ENCODE measurements at regions not wholly inside any gene's neighbourhood (a gene's known extent, or its start where the extent isn't known, plus 50 kb on each side); places are given as distances from the start of the nearest gene placed in this dataset.
A peak's percentile ranks its signal among the peaks of the same experiment; 100 is the strongest.
"Not testable (repeated sequence)": the region's sequence is repeated elsewhere in the genome, so short reads cannot be mapped to it uniquely, and the experiment has no call there.

- no peaks in the 10 kb centered on the region for H3K9me3 ChIP-seq
- no peaks in the 10 kb centered on the region for H3K36me3 ChIP-seq (replicated peaks)
- peaks cover 7% of the 10 kb centered on the region for H3K4me1 ChIP-seq
- peak; percentile 48 to 78 for DNase-seq (ENCODE audit: low spot score in 2 of 2)
- no peaks in the 10 kb centered on the region for H3K27me3 ChIP-seq (ENCODE audit: low read depth)
- no peak overlapping the region for H3K4me3 ChIP-seq
- in situ Hi-C loops (cut with MboI; ENCODE audit: low sequenced_read_pairs): no loop called here
Measured at GRCh38 chr3:161689584-161690298, 193.1 kb downstream of the OTOL1 start.

- no peak for DNase-seq (ENCODE audit: low spot score in 2 of 2)
- Histone ChIP-seq H3K27me3 (ENCODE audit: low read depth) (no peaks in the 10 kb centered on the region), H3K4me1 (peaks cover 7% of the 10 kb centered on the region), H3K4me3 (no peak overlapping the region), H3K36me3 (replicated peaks) (no peaks in the 10 kb centered on the region), H3K9me3 (no peaks in the 10 kb centered on the region)
- in situ Hi-C loops (cut with MboI; ENCODE audit: low sequenced_read_pairs): no loop called here
Measured at GRCh38 chr3:161690299-161690620, 193.7 kb downstream of the OTOL1 start.

- no peaks in the 10 kb centered on the region for H3K27me3 ChIP-seq (ENCODE audit: low read depth)
Measured at GRCh38 chr3:161691677-161692076, 195.1 kb downstream of the OTOL1 start.

GRCh38 chr3:161694682-161695564, 198.3 kb downstream of the OTOL1 start:
- Histone ChIP-seq H3K36me3 (replicated peaks) (no peaks in the 10 kb centered on the region), H3K4me3 (no peak overlapping the region), H3K4me1 (peaks cover 10% of the 10 kb centered on the region), H3K27me3 (ENCODE audit: low read depth) (no peaks in the 10 kb centered on the region), H3K9me3 (no peaks in the 10 kb centered on the region)
- DNase-seq (ENCODE audit: low spot score in 2 of 2): no peak
- in situ Hi-C loops (cut with MboI; ENCODE audit: low sequenced_read_pairs): no loop called here

More at GRCh38 chr3:161691677-161692076, 195.1 kb downstream of the OTOL1 start:
- no peak for DNase-seq (ENCODE audit: low spot score in 2 of 2)
- in situ Hi-C loops (cut with MboI; ENCODE audit: low sequenced_read_pairs): no loop called here
- H3K4me1 ChIP-seq: peaks cover 7% of the 10 kb centered on the region
- no peaks in the 10 kb centered on the region for H3K36me3 ChIP-seq (replicated peaks)
- no peak overlapping the region for H3K4me3 ChIP-seq
- no peaks in the 10 kb centered on the region for H3K9me3 ChIP-seq

DNA sequence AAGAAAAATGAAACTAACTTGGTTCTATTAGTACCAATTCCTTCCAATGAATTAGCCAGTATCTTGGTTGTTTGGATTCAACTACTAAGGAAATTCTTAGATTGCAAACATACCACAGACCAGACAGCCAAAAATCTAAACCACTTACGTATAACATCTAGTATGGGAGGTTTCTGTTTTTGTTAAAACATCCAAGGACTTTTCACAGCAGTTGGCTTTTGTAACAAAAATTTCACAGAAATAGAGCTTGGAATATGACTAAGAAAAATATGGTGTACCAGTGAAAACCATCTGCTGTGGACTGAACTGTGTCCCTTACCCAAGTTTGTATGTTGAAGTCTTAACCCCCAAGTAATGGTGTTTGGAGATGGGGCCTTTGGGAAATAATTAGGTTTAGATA, 199.2 kb downstream of the OTOL1 start:
- Histone ChIP-seq H3K4me3 (no peak overlapping the region), H3K36me3 (replicated peaks) (no peaks in the 10 kb centered on the region), H3K27me3 (ENCODE audit: low read depth) (no peaks in the 10 kb centered on the region), H3K4me1 (peaks cover 6% of the 10 kb centered on the region; the same call in 1 of the 2 replicates), H3K9me3 (no peaks in the 10 kb centered on the region)
- in situ Hi-C loops (cut with MboI; ENCODE audit: low sequenced_read_pairs): no loop called here
- DNase-seq (ENCODE audit: low spot score in 2 of 2): no peak

DNA sequence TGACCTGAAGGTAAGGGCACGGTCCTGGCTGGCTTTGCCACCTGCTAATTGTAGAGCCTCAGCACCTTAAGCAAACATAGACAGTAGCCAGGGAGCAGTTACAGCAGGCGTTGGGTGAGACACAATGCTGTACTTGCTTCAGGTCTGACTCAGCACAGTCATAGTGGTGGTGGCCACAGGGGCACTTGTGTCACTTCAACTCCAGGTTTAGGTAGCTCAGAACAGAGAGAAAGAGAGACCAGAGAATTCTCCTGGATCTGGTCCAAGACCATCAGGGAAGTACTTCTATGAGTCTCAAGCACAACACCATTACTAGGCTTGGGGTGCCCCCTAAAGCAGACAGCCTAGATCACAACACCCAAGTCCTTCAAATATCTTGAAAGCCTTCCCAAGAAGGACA, 204.4 kb downstream of the OTOL1 start:
- no peaks in the 10 kb centered on the region for H3K36me3 ChIP-seq (replicated peaks)
- peak in 1 of 2 experiments; percentile 26 for DNase-seq (ENCODE audit: low spot score in 2 of 2)
- no peaks in the 10 kb centered on the region for H3K27me3 ChIP-seq (ENCODE audit: low read depth)
- in situ Hi-C loops (cut with MboI; ENCODE audit: low sequenced_read_pairs): no loop called here
- peaks cover 6% of the 10 kb centered on the region; the same call in 1 of the 2 replicates for H3K4me1 ChIP-seq
- H3K9me3 ChIP-seq: no peaks in the 10 kb centered on the region; the same call in 1 of the 2 replicates
- no peak overlapping the region for H3K4me3 ChIP-seq

GRCh38 chr3:161707253-161707652, 210.6 kb downstream of the OTOL1 start:
- H3K36me3 ChIP-seq (replicated peaks); in situ Hi-C loops (cut with MboI; ENCODE audit: low sequenced_read_pairs); H3K4me1 ChIP-seq; H3K9me3 ChIP-seq; H3K4me3 ChIP-seq; H3K27me3 ChIP-seq (ENCODE audit: low read depth); DNase-seq (ENCODE audit: low spot score in 2 of 2): not testable (repeated sequence)

DNA sequence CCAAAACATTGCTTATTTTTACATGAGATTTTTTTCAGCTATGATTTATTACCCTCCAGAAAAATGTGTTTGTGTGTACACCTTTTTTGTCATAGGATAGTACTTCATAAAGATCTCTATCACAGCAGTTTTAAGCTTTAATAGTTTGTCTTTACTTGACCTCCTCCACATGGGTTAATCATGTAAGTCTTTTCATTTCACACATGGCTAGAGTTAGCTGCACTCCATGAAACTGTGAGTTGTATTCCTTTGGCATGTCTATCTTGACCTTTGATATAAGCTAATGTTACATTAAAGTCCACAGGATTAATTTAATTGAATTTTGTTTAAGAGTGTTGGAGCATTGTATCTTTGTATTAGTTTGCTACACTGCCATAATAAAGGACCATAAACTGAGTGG, 217.1 kb downstream of the OTOL1 start:
- H3K36me3 ChIP-seq (replicated peaks): no peaks in the 10 kb centered on the region
- H3K4me3 ChIP-seq: no peak overlapping the region
- H3K4me1 ChIP-seq: no peaks in the 10 kb centered on the region
- H3K27me3 ChIP-seq (ENCODE audit: low read depth): no peaks in the 10 kb centered on the region
- in situ Hi-C loops (cut with MboI; ENCODE audit: low sequenced_read_pairs): no loop called here
- H3K9me3 ChIP-seq: no peaks in the 10 kb centered on the region
- DNase-seq (ENCODE audit: low spot score in 2 of 2): no peak

- in situ Hi-C loops (cut with MboI; ENCODE audit: low sequenced_read_pairs): no loop called here
- Histone ChIP-seq H3K36me3 (replicated peaks) (no peaks in the 10 kb centered on the region), H3K9me3 (no peaks in the 10 kb centered on the region), H3K27me3 (ENCODE audit: low read depth) (no peaks in the 10 kb centered on the region), H3K4me3 (no peak overlapping the region), H3K4me1 (peaks cover 15% of the 10 kb centered on the region)
- DNase-seq (ENCODE audit: low spot score in 2 of 2): no peak
Measured at GRCh38 chr3:161731968-161732367, 235.4 kb downstream of the OTOL1 start.

- Histone ChIP-seq H3K36me3 (replicated peaks) (no peaks in the 10 kb centered on the region), H3K4me3 (no peak overlapping the region), H3K4me1 (no peaks in the 10 kb centered on the region), H3K27me3 (ENCODE audit: low read depth) (no peaks in the 10 kb centered on the region), H3K9me3 (no peaks in the 10 kb centered on the region)
- DNase-seq (ENCODE audit: low spot score in 2 of 2): no peak
- in situ Hi-C loops (cut with MboI; ENCODE audit: low sequenced_read_pairs): no loop called here
Measured at GRCh38 chr3:161737171-161737570, 240.6 kb downstream of the OTOL1 start.

DNA sequence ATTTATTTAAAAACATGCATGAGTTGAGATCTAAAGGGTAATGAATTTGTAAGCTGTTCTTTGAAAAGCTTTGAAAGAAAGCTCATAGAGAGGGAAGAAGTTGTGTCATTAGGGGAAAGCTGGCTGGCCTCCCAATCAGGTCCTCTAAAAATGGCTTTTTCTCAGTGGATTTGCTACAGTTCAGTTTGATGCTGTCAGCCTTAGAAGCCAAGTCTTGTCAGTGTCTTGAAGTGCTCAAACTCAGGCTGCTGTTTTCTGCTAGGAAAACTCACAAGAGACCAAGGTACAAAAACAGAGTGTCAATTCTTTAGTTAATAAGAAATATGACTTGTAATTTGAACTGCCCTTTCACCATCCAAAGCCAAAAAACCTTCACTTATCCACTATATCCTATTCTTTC, 243.8 kb downstream of the OTOL1 start:
- Histone ChIP-seq H3K4me3 (no peak overlapping the region), H3K36me3 (replicated peaks) (no peaks in the 10 kb centered on the region), H3K9me3 (peaks cover 2% of the 10 kb centered on the region; the same call in 1 of the 2 replicates), H3K4me1 (no peaks in the 10 kb centered on the region), H3K27me3 (ENCODE audit: low read depth) (no peaks in the 10 kb centered on the region)
- no peak for DNase-seq (ENCODE audit: low spot score in 2 of 2)
- in situ Hi-C loops (cut with MboI; ENCODE audit: low sequenced_read_pairs): no loop called here

DNA sequence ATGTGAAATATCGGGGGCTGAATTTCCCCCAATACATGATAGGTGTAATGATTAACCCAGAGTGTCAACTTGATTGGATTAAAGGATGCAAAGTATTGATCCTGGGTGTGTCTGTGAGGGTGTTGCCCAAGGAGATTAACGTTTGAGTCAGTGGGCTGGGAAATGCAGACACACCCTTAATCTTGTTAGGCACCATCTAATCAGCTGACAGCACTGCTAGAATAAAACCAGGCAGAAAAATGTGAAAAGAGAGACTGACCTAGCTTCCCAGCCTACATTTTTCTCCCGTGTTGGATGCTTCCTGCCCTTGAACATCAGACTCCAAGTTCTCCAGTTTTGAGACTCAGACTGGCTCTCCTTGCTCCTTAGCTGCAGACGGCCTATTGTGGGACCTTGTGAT, 247.8 kb downstream of the OTOL1 start:
- peaks cover 2% of the 10 kb centered on the region; the same call in 1 of the 2 replicates for H3K9me3 ChIP-seq
- H3K4me3 ChIP-seq: no peak overlapping the region
- in situ Hi-C loops (cut with MboI; ENCODE audit: low sequenced_read_pairs): no loop called here
- H3K4me1 ChIP-seq: no peaks in the 10 kb centered on the region
- DNase-seq (ENCODE audit: low spot score in 2 of 2): no peak
- H3K27me3 ChIP-seq (ENCODE audit: low read depth): no peaks in the 10 kb centered on the region
- no peaks in the 10 kb centered on the region for H3K36me3 ChIP-seq (replicated peaks)

- H3K4me3 ChIP-seq: no peak overlapping the region
- no peak for DNase-seq (ENCODE audit: low spot score in 2 of 2)
Measured at GRCh38 chr3:161745741-161746140, 249.1 kb downstream of the OTOL1 start.

DNA sequence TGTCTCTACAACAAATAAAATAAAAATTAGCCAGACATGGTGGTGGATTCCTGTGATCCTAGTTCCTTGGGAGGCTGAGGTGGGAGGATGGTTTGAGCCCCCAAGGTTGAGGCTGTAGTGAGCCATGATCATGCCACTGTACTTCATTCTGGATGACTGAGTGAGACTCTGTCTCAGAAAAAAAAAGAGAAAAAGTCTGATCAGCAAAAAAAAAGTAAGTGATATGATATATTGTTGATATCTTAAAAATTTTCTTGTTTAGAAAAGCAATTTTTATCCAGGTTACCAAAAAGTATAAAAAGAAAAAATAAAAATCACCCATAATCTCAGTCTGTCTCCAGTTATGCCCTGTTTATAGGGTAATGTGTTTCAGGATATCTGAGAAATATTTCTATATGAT, 251.4 kb downstream of the OTOL1 start:
- Histone ChIP-seq H3K27me3 (ENCODE audit: low read depth) (no peaks in the 10 kb centered on the region), H3K36me3 (replicated peaks) (no peaks in the 10 kb centered on the region), H3K9me3 (peaks cover 2% of the 10 kb centered on the region; the same call in 1 of the 2 replicates), H3K4me1 (no peaks in the 10 kb centered on the region), H3K4me3 (no peak overlapping the region)
- in situ Hi-C loops (cut with MboI; ENCODE audit: low sequenced_read_pairs): no loop called here
- DNase-seq (ENCODE audit: low spot score in 2 of 2): no peak

More at GRCh38 chr3:161745741-161746140, 249.1 kb downstream of the OTOL1 start:
- no peaks in the 10 kb centered on the region for H3K36me3 ChIP-seq (replicated peaks)
- peaks cover 2% of the 10 kb centered on the region; the same call in 1 of the 2 replicates for H3K9me3 ChIP-seq
- no peaks in the 10 kb centered on the region for H3K4me1 ChIP-seq
- H3K27me3 ChIP-seq (ENCODE audit: low read depth): no peaks in the 10 kb centered on the region
- in situ Hi-C loops (cut with MboI; ENCODE audit: low sequenced_read_pairs): no loop called here
